ENCODE measurements at regions not wholly inside any gene's neighbourhood (a gene's known extent, or its start where the extent isn't known, plus 50 kb on each side); places are given as distances from the start of the nearest gene placed in this dataset.

DNA sequence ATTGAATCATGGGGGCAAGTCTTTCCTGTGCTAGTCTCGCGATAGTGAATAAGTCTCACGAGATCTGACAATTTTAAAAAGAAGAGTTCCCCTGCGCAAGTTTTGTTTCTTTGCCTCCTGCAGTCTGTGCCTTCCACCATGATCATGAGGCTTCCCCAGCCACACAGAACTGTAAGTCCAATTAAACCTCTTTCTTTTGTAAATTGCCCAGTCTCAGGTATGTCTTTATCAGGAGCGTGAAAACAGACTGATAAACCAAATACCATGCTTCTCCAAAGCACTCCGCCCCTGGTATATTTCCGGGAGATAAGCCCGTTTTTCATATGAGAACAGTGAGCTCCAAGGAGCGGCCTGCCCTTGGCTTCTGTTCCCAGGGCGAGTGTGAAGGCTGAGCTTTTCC is 118.9 kb downstream of the EVX1 start:
- no peak for TF ChIP-seq POLR2AphosphoS5 (IDR thresholded peaks at IDR 0.05; ENCODE audit: low read depth, low read length)
- no peak for TF ChIP-seq SIN3A (IDR thresholded peaks at IDR 0.05; ENCODE audit: low read depth)
- TF ChIP-seq, protein P1, sequence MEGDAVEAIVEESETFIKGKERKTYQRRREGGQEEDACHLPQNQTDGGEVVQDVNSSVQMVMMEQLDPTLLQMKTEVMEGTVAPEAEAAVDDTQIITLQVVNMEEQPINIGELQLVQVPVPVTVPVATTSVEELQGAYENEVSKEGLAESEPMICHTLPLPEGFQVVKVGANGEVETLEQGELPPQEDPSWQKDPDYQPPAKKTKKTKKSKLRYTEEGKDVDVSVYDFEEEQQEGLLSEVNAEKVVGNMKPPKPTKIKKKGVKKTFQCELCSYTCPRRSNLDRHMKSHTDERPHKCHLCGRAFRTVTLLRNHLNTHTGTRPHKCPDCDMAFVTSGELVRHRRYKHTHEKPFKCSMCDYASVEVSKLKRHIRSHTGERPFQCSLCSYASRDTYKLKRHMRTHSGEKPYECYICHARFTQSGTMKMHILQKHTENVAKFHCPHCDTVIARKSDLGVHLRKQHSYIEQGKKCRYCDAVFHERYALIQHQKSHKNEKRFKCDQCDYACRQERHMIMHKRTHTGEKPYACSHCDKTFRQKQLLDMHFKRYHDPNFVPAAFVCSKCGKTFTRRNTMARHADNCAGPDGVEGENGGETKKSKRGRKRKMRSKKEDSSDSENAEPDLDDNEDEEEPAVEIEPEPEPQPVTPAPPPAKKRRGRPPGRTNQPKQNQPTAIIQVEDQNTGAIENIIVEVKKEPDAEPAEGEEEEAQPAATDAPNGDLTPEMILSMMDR (IDR thresholded peaks at IDR 0.05 in 2 of 3, conservative IDR thresholded peaks at IDR 0.05 in 1 of 3; ENCODE audit: borderline replicate concordance in 1 of 3, insufficient read depth in 1 of 3, low read depth in 2 of 3, low read length in 2 of 3), result no peak
- TF ChIP-seq ZNF274 (IDR thresholded peaks at IDR 0.05; ENCODE audit: low read depth, low read length), result no peak
- no peak for TF ChIP-seq ELF1 (IDR thresholded peaks at IDR 0.05; ENCODE audit: borderline replicate concordance, low read depth)
- H4K20me1 ChIP-seq (ENCODE audit: insufficient read depth), result no peaks in the 10 kb centered on the region
- ChIA-PET RAD21 (ENCODE audit: low non-redundant PET in 1 of 2, low total read pairs in 2 of 2, uncharacterized antibody in 2 of 2, unreplicated experiment in 2 of 2) (no interaction called here), POLR2A (no interaction called here), CTCF (no interaction called here)
- H3K4me1 ChIP-seq (ENCODE audit: control insufficient read depth in 1 of 2, insufficient read depth in 2 of 2, low read length in 2 of 2), result no peaks in the 10 kb centered on the region
- no peak for DNase-seq (ENCODE audit: low read depth, low spot score)
- no peak overlapping the region for H3K4me2 ChIP-seq (ENCODE audit: low read length)
- BruUV-seq (replicated peaks), result no TSS peak
- H3K9me3 ChIP-seq (ENCODE audit: control insufficient read depth in 1 of 2, insufficient read depth in 1 of 2, low read depth in 1 of 2, low read length in 2 of 2), result no peaks in the 10 kb centered on the region
- H3K36me3 ChIP-seq (ENCODE audit: control insufficient read depth in 1 of 2, insufficient read depth in 2 of 2, low read length in 2 of 2), result no peaks in the 10 kb centered on the region
- H3K79me2 ChIP-seq (ENCODE audit: insufficient read depth, low read length), result no peaks in the 10 kb centered on the region
- H3K27me3 ChIP-seq (ENCODE audit: insufficient read depth, low read length), result no peaks in the 10 kb centered on the region
- no peak overlapping the region for H2AFZ ChIP-seq (ENCODE audit: low read depth, low read length, poor library complexity, severe bottlenecking)
- no peak overlapping the region for H3K9ac ChIP-seq (ENCODE audit: low read length)
- no peaks in the 10 kb centered on the region for H3K9me2 ChIP-seq (ENCODE audit: insufficient read depth)
- H3K27ac ChIP-seq (ENCODE audit: low read depth, low read length), result no peak overlapping the region
- no peak overlapping the region for H3K4me3 ChIP-seq (replicated peaks in 1 of 2; ENCODE audit: low read depth in 1 of 2, low read length in 2 of 2)
- ATAC-seq, result no peak
- intact Hi-C loops (cut with micrococcal nuclease), result no loop called here

DNA sequence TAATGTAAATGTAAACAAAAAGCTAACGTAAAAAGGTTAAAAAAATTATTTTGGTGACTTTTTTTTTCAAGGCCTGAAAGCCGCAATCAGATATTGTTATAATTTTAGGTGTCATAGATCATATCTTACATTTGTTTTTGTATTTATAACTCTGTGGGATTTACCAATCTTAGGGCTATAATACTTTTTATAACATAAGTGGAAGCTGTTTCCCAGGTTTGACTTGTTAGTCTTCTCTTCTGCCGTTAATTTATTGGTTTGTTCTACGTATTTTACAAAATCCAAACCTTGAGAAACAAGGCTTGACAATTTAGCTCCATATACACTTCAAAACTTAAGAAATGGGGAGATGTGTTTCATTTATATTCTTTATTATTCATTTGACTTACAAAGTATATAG is 119.4 kb downstream of the EVX1 start:
- no peak for TF ChIP-seq ZNF274 (IDR thresholded peaks at IDR 0.05; ENCODE audit: low read depth, low read length)
- no peak for TF ChIP-seq YY1 (IDR thresholded peaks at IDR 0.05; ENCODE audit: extremely low read depth, insufficient replicate concordance, low read depth, low read length)
- TF ChIP-seq POLR2AphosphoS5 (IDR thresholded peaks at IDR 0.05; ENCODE audit: low read depth, low read length), result no peak
- no peak for TF ChIP-seq SIN3A (IDR thresholded peaks at IDR 0.05; ENCODE audit: low read depth)
- no peak for TF ChIP-seq ELF1 (IDR thresholded peaks at IDR 0.05; ENCODE audit: borderline replicate concordance, low read depth)
- TF ChIP-seq CEBPB (IDR thresholded peaks at IDR 0.05; ENCODE audit: low read depth), result no peak
- TF ChIP-seq, protein P2, sequence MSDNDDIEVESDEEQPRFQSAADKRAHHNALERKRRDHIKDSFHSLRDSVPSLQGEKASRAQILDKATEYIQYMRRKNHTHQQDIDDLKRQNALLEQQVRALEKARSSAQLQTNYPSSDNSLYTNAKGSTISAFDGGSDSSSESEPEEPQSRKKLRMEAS (IDR thresholded peaks at IDR 0.05), result no peak
- TF ChIP-seq SP1 (IDR thresholded peaks at IDR 0.05; ENCODE audit: low read depth), result no peak
- no peak for TF ChIP-seq POLR2A (IDR thresholded peaks at IDR 0.05; ENCODE audit: borderline replicate concordance, extremely low read depth, insufficient read depth, insufficient read length)
- TF ChIP-seq EZH2 (IDR thresholded peaks at IDR 0.05), result no peak
- TF ChIP-seq, protein P3, sequence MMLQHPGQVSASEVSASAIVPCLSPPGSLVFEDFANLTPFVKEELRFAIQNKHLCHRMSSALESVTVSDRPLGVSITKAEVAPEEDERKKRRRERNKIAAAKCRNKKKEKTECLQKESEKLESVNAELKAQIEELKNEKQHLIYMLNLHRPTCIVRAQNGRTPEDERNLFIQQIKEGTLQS (IDR thresholded peaks at IDR 0.05), result no peak
- TF ChIP-seq JUND (IDR thresholded peaks at IDR 0.05), result no peak
- no peak for TF ChIP-seq FOSL1 (IDR thresholded peaks at IDR 0.05; ENCODE audit: low read depth)
- no peak for TF ChIP-seq TCF7L2 (IDR thresholded peaks at IDR 0.05; ENCODE audit: borderline replicate concordance, extremely low read depth, insufficient read depth, insufficient read length)
- no peak for TF ChIP-seq EZH2phosphoT487 (IDR thresholded peaks at IDR 0.05; ENCODE audit: borderline replicate concordance)
- Histone ChIP-seq H3K4me3 (replicated peaks in 1 of 2; ENCODE audit: low read depth in 1 of 2, low read length in 2 of 2) (no peak overlapping the region), H2AFZ (ENCODE audit: low read depth, low read length, poor library complexity, severe bottlenecking) (no peak overlapping the region), H3K4me1 (ENCODE audit: control insufficient read depth in 1 of 2, insufficient read depth in 2 of 2, low read length in 2 of 2) (no peaks in the 10 kb centered on the region), H3K9me3 (ENCODE audit: control insufficient read depth in 1 of 2, insufficient read depth in 1 of 2, low read depth in 1 of 2, low read length in 2 of 2) (no peaks in the 10 kb centered on the region), H3K9me2 (ENCODE audit: insufficient read depth) (no peaks in the 10 kb centered on the region), H3K79me2 (ENCODE audit: insufficient read depth, low read length) (no peaks in the 10 kb centered on the region), H3K27me3 (ENCODE audit: insufficient read depth, low read length) (no peaks in the 10 kb centered on the region), H4K20me1 (ENCODE audit: insufficient read depth) (no peaks in the 10 kb centered on the region), H3K36me3 (ENCODE audit: control insufficient read depth in 1 of 2, insufficient read depth in 2 of 2, low read length in 2 of 2) (no peaks in the 10 kb centered on the region), H3K9ac (ENCODE audit: low read length) (no peak overlapping the region), H3K27ac (ENCODE audit: low read depth, low read length) (no peak overlapping the region), H3K4me2 (ENCODE audit: low read length) (no peak overlapping the region)
- intact Hi-C loops (cut with micrococcal nuclease), result no loop called here
- ATAC-seq, result no peak
- ChIA-PET POLR2A (no interaction called here), RAD21 (ENCODE audit: low non-redundant PET in 1 of 2, low total read pairs in 2 of 2, uncharacterized antibody in 2 of 2, unreplicated experiment in 2 of 2) (no interaction called here), CTCF (no interaction called here)
- BruUV-seq (replicated peaks), result no TSS peak
- DNase-seq (ENCODE audit: low read depth, low spot score), result no peak
